ENCODE measurements at regions not wholly inside any gene's neighbourhood (a gene's known extent, or its start where the extent isn't known, plus 50 kb on each side); places are given as distances from the start of the nearest gene placed in this dataset.

DNA sequence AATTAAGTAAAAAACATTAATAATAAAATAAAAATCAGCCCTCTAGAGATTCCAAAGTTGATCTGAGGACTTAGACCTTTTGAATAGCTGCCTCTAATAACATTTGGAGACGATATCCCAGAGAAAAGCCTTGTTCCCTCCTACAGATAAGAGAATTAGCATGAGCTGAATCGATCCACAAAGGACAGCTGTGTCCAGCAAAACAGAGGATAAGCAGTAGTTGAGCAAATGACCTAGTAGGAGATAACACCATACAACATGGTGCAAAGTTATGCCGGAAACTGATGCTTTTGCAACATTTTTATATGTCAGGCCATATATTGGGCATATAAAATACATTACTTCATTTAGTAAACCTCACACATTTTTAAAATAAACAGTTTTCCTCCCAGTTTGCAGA is 212.2 kb upstream of the PRR16 start:
- no peaks in the 10 kb centered on the region for H3K4me1 ChIP-seq
- TF ChIP-seq POLR2A (IDR thresholded peaks at IDR 0.05): no peak
- TF ChIP-seq, protein P1, sequence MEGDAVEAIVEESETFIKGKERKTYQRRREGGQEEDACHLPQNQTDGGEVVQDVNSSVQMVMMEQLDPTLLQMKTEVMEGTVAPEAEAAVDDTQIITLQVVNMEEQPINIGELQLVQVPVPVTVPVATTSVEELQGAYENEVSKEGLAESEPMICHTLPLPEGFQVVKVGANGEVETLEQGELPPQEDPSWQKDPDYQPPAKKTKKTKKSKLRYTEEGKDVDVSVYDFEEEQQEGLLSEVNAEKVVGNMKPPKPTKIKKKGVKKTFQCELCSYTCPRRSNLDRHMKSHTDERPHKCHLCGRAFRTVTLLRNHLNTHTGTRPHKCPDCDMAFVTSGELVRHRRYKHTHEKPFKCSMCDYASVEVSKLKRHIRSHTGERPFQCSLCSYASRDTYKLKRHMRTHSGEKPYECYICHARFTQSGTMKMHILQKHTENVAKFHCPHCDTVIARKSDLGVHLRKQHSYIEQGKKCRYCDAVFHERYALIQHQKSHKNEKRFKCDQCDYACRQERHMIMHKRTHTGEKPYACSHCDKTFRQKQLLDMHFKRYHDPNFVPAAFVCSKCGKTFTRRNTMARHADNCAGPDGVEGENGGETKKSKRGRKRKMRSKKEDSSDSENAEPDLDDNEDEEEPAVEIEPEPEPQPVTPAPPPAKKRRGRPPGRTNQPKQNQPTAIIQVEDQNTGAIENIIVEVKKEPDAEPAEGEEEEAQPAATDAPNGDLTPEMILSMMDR (IDR thresholded peaks at IDR 0.05): no peak
- H3K36me3 ChIP-seq: no peaks in the 10 kb centered on the region
- no peak overlapping the region for H3K27ac ChIP-seq
- H3K9me3 ChIP-seq: no peaks in the 10 kb centered on the region
- no peak for DNase-seq
- no peaks in the 10 kb centered on the region for H3K27me3 ChIP-seq
- H3K4me3 ChIP-seq: no peak overlapping the region

DNA sequence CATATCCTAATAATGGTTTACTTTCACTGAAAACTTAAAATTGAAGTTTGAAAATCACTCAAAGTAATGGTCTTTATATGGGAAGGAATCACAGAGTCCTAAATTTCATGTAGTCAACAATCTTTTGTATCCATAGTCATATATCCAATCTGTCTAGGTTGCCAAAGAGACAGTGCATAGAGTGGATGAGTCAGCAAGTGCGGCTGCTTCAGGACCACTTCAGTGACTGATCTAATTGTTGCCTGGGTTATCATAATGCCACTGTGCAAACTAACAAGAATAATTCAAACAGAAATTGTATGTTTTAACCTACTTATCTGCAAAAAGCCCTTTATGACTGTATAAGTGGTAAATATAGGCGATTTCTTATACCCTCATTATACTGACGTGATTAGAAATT is 211.3 kb upstream of the PRR16 start:
- Histone ChIP-seq H3K27me3 (no peaks in the 10 kb centered on the region), H3K4me3 (no peak overlapping the region), H3K27ac (no peak overlapping the region), H3K4me1 (no peaks in the 10 kb centered on the region), H3K36me3 (no peaks in the 10 kb centered on the region), H3K9me3 (no peaks in the 10 kb centered on the region)
- TF ChIP-seq, protein P1 (IDR thresholded peaks at IDR 0.05): no peak
- no peak for TF ChIP-seq POLR2A (IDR thresholded peaks at IDR 0.05)
- no peak for DNase-seq

DNA sequence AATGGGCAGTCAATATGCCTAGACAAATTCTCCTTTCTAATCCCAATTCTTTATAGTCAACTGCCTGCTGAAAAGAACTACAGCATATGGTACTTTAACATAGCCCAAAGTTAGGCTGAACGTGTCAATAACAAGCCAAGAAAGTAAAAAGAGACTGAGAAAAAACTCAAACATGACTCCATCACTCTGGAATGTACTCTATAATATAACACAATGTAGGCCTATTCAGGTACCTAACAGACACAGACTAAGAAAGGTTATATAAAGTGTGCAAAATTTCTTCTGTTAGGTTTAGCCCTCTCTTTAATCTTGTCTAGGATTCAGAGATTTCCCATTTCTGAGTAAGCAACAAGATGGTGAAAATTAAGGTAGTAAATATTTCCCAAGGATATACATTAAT is 209.7 kb upstream of the PRR16 start:
- no peak overlapping the region for H3K4me3 ChIP-seq
- no peak for DNase-seq
- H3K4me1 ChIP-seq: no peaks in the 10 kb centered on the region
- H3K9me3 ChIP-seq: no peaks in the 10 kb centered on the region
- H3K36me3 ChIP-seq: no peaks in the 10 kb centered on the region
- TF ChIP-seq, protein P1 (IDR thresholded peaks at IDR 0.05): no peak
- TF ChIP-seq POLR2A (IDR thresholded peaks at IDR 0.05): no peak
- H3K27me3 ChIP-seq: no peaks in the 10 kb centered on the region
- no peak overlapping the region for H3K27ac ChIP-seq

DNA sequence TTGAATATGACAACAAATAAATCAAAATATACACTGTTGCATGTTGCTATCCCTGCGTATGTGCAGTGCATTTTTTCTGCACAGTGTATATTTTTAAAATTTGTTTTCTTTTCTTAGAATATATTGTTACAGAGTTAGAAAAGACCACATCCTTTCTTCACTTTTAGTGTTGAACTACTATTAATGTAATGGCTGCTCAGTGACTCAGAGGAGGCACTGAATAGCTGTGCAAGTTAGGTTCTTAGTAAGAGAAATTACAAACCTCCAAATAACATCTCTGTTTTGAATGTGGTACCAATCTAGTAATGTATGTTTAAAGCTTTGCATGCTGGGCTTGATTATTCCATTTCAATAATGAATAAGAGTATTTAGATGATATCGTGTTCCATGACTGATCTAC is 208.9 kb upstream of the PRR16 start:
- TF ChIP-seq, protein P1 (IDR thresholded peaks at IDR 0.05): no peak
- TF ChIP-seq POLR2A (IDR thresholded peaks at IDR 0.05): no peak
- Histone ChIP-seq H3K4me3 (no peak overlapping the region), H3K4me1 (no peaks in the 10 kb centered on the region), H3K27me3 (no peaks in the 10 kb centered on the region), H3K9me3 (no peaks in the 10 kb centered on the region), H3K27ac (no peak overlapping the region), H3K36me3 (no peaks in the 10 kb centered on the region)
- no peak for DNase-seq

DNA sequence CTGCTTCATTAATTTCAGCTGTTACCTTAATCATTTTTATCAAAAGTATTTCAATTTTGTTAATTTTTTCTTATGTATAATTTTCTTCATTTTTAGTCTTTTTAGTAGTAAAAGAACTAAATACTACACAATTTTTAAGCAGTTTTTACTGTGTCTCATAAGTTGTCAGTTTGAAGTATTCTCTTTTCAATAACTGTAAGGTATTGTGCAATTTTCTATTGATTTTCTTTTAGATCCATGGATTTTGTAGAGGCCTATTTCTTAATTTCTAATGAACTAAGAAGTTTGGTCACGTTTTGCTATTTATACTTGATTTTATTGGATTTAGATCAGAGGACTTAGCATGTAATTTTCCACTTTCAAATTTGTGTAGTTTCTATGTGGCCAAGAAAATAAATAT is 207.7 kb upstream of the PRR16 start:
- no peaks in the 10 kb centered on the region for H3K9me3 ChIP-seq
- H3K4me3 ChIP-seq: no peak overlapping the region
- H3K4me1 ChIP-seq: no peaks in the 10 kb centered on the region
- no peak for TF ChIP-seq POLR2A (IDR thresholded peaks at IDR 0.05)
- TF ChIP-seq, protein P1 (IDR thresholded peaks at IDR 0.05): no peak
- DNase-seq: no peak
- no peaks in the 10 kb centered on the region for H3K27me3 ChIP-seq
- no peak overlapping the region for H3K27ac ChIP-seq
- no peaks in the 10 kb centered on the region for H3K36me3 ChIP-seq

DNA sequence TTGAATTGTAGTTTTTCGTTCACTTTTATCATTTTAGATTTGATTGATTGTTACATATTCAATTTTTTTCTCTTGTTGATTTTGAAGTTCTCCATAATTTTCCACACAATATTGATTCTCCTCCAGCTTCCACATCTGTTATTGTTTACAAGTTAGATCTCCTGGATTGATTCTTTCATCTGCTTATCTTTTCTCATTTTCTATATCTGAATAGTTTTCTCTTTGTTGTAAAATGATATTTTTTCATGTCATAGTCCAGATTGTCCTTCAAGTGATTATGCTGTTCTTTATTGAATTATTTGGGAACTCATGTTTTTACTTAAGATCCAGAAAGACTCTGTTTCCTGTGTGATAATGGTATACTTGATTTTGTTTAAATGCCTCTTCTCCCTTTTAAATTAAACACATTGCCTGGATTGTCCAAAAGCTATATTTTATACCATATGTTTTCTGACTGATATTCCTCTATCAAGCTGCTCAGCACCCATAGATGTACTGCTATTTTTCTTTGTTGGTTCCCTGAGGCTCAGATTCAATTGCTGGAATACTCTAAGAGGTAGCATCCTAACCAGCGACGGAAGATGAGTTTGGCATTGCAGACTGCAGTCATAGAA is 206.6 kb upstream of the PRR16 start:
- TF ChIP-seq, protein P1 (IDR thresholded peaks at IDR 0.05): no peak
- TF ChIP-seq POLR2A (IDR thresholded peaks at IDR 0.05): no peak
- no peaks in the 10 kb centered on the region for H3K9me3 ChIP-seq
- H3K27me3 ChIP-seq: no peaks in the 10 kb centered on the region
- no peaks in the 10 kb centered on the region for H3K36me3 ChIP-seq
- DNase-seq: no peak
- no peak overlapping the region for H3K4me3 ChIP-seq
- no peak overlapping the region for H3K27ac ChIP-seq
- H3K4me1 ChIP-seq: no peaks in the 10 kb centered on the region
